ENCODE measurements at regions not wholly inside any gene's neighbourhood (a gene's known extent, or its start where the extent isn't known, plus 50 kb on each side); places are given as distances from the start of the nearest gene placed in this dataset.

- H3K4me3 ChIP-seq (ENCODE audit: insufficient read depth, low read length, poor library complexity, severe bottlenecking) = no peak overlapping the region
- H2AFZ ChIP-seq (ENCODE audit: low read depth, low read length, severe bottlenecking) = no peak overlapping the region
- no peak overlapping the region for H3K27ac ChIP-seq (ENCODE audit: low read depth, low read length)
- no peak overlapping the region for H3K4me2 ChIP-seq (ENCODE audit: low read depth, low read length, poor library complexity, severe bottlenecking)
- no peaks in the 10 kb centered on the region; the same call in 1 of the 2 replicates for H3K9me2 ChIP-seq (replicated peaks; ENCODE audit: insufficient read depth, low read length)
- no peaks in the 10 kb centered on the region for H3K27me3 ChIP-seq (ENCODE audit: low read length)
- H3K36me3 ChIP-seq (ENCODE audit: low read length) = no peaks in the 10 kb centered on the region
- TF ChIP-seq EZH2phosphoT487 (conservative IDR thresholded peaks at IDR 0.05; ENCODE audit: low read length) (no peak), CTCF (IDR thresholded peaks at IDR 0.05; ENCODE audit: insufficient read depth, low read length, poor library complexity, severe bottlenecking) (no peak)
- H3K9ac ChIP-seq (ENCODE audit: low read length) = no peak overlapping the region
- no peaks in the 10 kb centered on the region for H3F3A ChIP-seq (ENCODE audit: insufficient read depth)
- no peaks in the 10 kb centered on the region for H3K79me2 ChIP-seq (ENCODE audit: insufficient read depth, low read length)
- no peaks in the 10 kb centered on the region for H3K9me3 ChIP-seq (ENCODE audit: insufficient read depth, low read length)
- H4K20me1 ChIP-seq (ENCODE audit: low read depth, low read length) = no peaks in the 10 kb centered on the region; the same call in 1 of the 2 replicates
These were observed 541.0 kb upstream of the KLF12 start for GRCh38 chr13:74675182-74675581.

- no peaks in the 10 kb centered on the region for H3K9me3 ChIP-seq (ENCODE audit: insufficient read depth, low read length)
- H3K27ac ChIP-seq (ENCODE audit: low read depth, low read length) = no peak overlapping the region
- no peak overlapping the region for H3K4me3 ChIP-seq (ENCODE audit: insufficient read depth, low read length, poor library complexity, severe bottlenecking)
- H3F3A ChIP-seq (ENCODE audit: insufficient read depth) = no peaks in the 10 kb centered on the region
- H3K79me2 ChIP-seq (ENCODE audit: insufficient read depth, low read length) = no peaks in the 10 kb centered on the region
- no peaks in the 10 kb centered on the region; the same call in 1 of the 2 replicates for H4K20me1 ChIP-seq (ENCODE audit: low read depth, low read length)
- H3K9ac ChIP-seq (ENCODE audit: low read length) = no peak overlapping the region
- H3K9me2 ChIP-seq (replicated peaks; ENCODE audit: insufficient read depth, low read length) = no peaks in the 10 kb centered on the region; the same call in 1 of the 2 replicates
- no peak overlapping the region for H3K4me2 ChIP-seq (ENCODE audit: low read depth, low read length, poor library complexity, severe bottlenecking)
- no peaks in the 10 kb centered on the region for H3K36me3 ChIP-seq (ENCODE audit: low read length)
- no peaks in the 10 kb centered on the region for H3K27me3 ChIP-seq (ENCODE audit: low read length)
- TF ChIP-seq EZH2phosphoT487 (conservative IDR thresholded peaks at IDR 0.05; ENCODE audit: low read length) (no peak), CTCF (IDR thresholded peaks at IDR 0.05; ENCODE audit: insufficient read depth, low read length, poor library complexity, severe bottlenecking) (no peak)
- no peak overlapping the region for H2AFZ ChIP-seq (ENCODE audit: low read depth, low read length, severe bottlenecking)
These were observed 540.5 kb upstream of the KLF12 start for GRCh38 chr13:74674720-74675119.

- no peak overlapping the region for H2AFZ ChIP-seq (ENCODE audit: low read depth, low read length, severe bottlenecking)
- TF ChIP-seq EZH2phosphoT487 (conservative IDR thresholded peaks at IDR 0.05; ENCODE audit: low read length) (no peak), CTCF (IDR thresholded peaks at IDR 0.05; ENCODE audit: insufficient read depth, low read length, poor library complexity, severe bottlenecking) (no peak)
These were observed 534.9 kb upstream of the KLF12 start for GRCh38 chr13:74669149-74669548.

More at GRCh38 chr13:74669149-74669548, 534.9 kb upstream of the KLF12 start:
- Histone ChIP-seq H3K9me3 (ENCODE audit: insufficient read depth, low read length) (no peaks in the 10 kb centered on the region), H3K9me2 (replicated peaks; ENCODE audit: insufficient read depth, low read length) (no peaks in the 10 kb centered on the region; the same call in 1 of the 2 replicates), H3K27ac (ENCODE audit: low read depth, low read length) (no peak overlapping the region), H3K27me3 (ENCODE audit: low read length) (no peaks in the 10 kb centered on the region), H3K4me2 (ENCODE audit: low read depth, low read length, poor library complexity, severe bottlenecking) (no peak overlapping the region), H3K4me3 (ENCODE audit: insufficient read depth, low read length, poor library complexity, severe bottlenecking) (no peak overlapping the region), H3K79me2 (ENCODE audit: insufficient read depth, low read length) (no peaks in the 10 kb centered on the region), H4K20me1 (ENCODE audit: low read depth, low read length) (no peaks in the 10 kb centered on the region; the same call in 1 of the 2 replicates), H3K36me3 (ENCODE audit: low read length) (no peaks in the 10 kb centered on the region), H3K9ac (ENCODE audit: low read length) (no peak overlapping the region), H3F3A (ENCODE audit: insufficient read depth) (no peaks in the 10 kb centered on the region)

Measured in SU-DHL-6 (cell line).